ENCODE measurements at regions not wholly inside any gene's neighbourhood (a gene's known extent, or its start where the extent isn't known, plus 50 kb on each side); places are given as distances from the start of the nearest gene placed in this dataset.

GRCh38 chr22:22823131-22823810 is 64.3 kb upstream of the IGLL5 start:
- Mint-ChIP-seq H3K27me3 (ENCODE audit: insufficient read depth, unreplicated experiment) (no peaks in the 10 kb centered on the region), H3K4me1 (ENCODE audit: low read depth, unreplicated experiment) (peaks cover 18% of the 10 kb centered on the region), H3K27ac (ENCODE audit: unreplicated experiment) (no peak overlapping the region), H3K4me3 (ENCODE audit: unreplicated experiment) (no peak overlapping the region), H3K9me3 (ENCODE audit: unreplicated experiment) (no peaks in the 10 kb centered on the region), H3K36me3 (ENCODE audit: insufficient read depth, unreplicated experiment) (no peaks in the 10 kb centered on the region)
- H3K4me3 ChIP-seq (ENCODE audit: low read depth, low read length), result no peak overlapping the region
- DNase-seq, result no peak
- intact Hi-C loops (cut with micrococcal nuclease; ENCODE audit: unreplicated experiment), result no loop called here
- H3K36me3 ChIP-seq (ENCODE audit: control insufficient read depth, insufficient read depth, low read length), result no peaks in the 10 kb centered on the region
- no peaks in the 10 kb centered on the region for H3K9me3 ChIP-seq
- no TSS peak for BruUV-seq (replicated peaks)
- CTCF ChIA-PET, result interaction anchor here (0.6 to 0.7 kb wide), 2 partner anchors 51 to 61 kb away, joined by 3 read pairs; no protein-coding TSS in a partner anchor
- no peak for TF ChIP-seq CTCF (IDR thresholded peaks at IDR 0.05; ENCODE audit: insufficient read depth in 1 of 2, low read depth in 1 of 2, low read length in 1 of 2, severe bottlenecking in 1 of 2, unreplicated experiment in 1 of 2)
- no peaks in the 10 kb centered on the region for H3K27me3 ChIP-seq (replicated peaks; ENCODE audit: control insufficient read depth, insufficient read depth, low read length)
- POLR2A ChIA-PET, result no interaction called here
- H3K4me1 ChIP-seq, result peaks cover 20% of the 10 kb centered on the region

- no peak for TF ChIP-seq CTCF (IDR thresholded peaks at IDR 0.05; ENCODE audit: insufficient read depth in 1 of 2, low read depth in 1 of 2, low read length in 1 of 2, severe bottlenecking in 1 of 2, unreplicated experiment in 1 of 2)
- no peaks in the 10 kb centered on the region for H3K27me3 Mint-ChIP-seq (ENCODE audit: insufficient read depth, unreplicated experiment)
Observed at GRCh38 chr22:22824340-22825212, 63.0 kb upstream of the IGLL5 start.

GRCh38 chr22:22825213-22825593 is 62.4 kb upstream of the IGLL5 start:
- Histone ChIP-seq H3K9me3 (no peaks in the 10 kb centered on the region), H3K4me1 (peaks cover 20% of the 10 kb centered on the region), H3K36me3 (ENCODE audit: control insufficient read depth, insufficient read depth, low read length) (no peaks in the 10 kb centered on the region), H3K4me3 (ENCODE audit: low read depth, low read length) (no peak overlapping the region), H3K27me3 (replicated peaks; ENCODE audit: control insufficient read depth, insufficient read depth, low read length) (no peaks in the 10 kb centered on the region)
- no peak for DNase-seq
- intact Hi-C loops (cut with micrococcal nuclease; ENCODE audit: unreplicated experiment), result loop anchor here (2.0 kb wide), 1 partner anchor 14 kb away; no protein-coding TSS in a partner anchor
- POLR2A ChIA-PET, result no interaction called here
- BruUV-seq (replicated peaks), result no TSS peak
- no peak overlapping the region for H3K4me3 Mint-ChIP-seq (ENCODE audit: unreplicated experiment)
- no peak overlapping the region for H3K27ac Mint-ChIP-seq (ENCODE audit: unreplicated experiment)
- no peaks in the 10 kb centered on the region for H3K9me3 Mint-ChIP-seq (ENCODE audit: unreplicated experiment)
- no peaks in the 10 kb centered on the region for H3K27me3 Mint-ChIP-seq (ENCODE audit: insufficient read depth, unreplicated experiment)
- CTCF ChIA-PET, result no interaction called here
- TF ChIP-seq CTCF (IDR thresholded peaks at IDR 0.05; ENCODE audit: insufficient read depth in 1 of 2, low read depth in 1 of 2, low read length in 1 of 2, severe bottlenecking in 1 of 2, unreplicated experiment in 1 of 2), result no peak
- no peaks in the 10 kb centered on the region for H3K36me3 Mint-ChIP-seq (ENCODE audit: insufficient read depth, unreplicated experiment)
- H3K4me1 Mint-ChIP-seq (ENCODE audit: low read depth, unreplicated experiment), result peaks cover 18% of the 10 kb centered on the region

More at GRCh38 chr22:22824340-22825212, 63.0 kb upstream of the IGLL5 start:
- Histone ChIP-seq H3K27me3 (replicated peaks; ENCODE audit: control insufficient read depth, insufficient read depth, low read length) (no peaks in the 10 kb centered on the region), H3K4me3 (ENCODE audit: low read depth, low read length) (no peak overlapping the region), H3K4me1 (peaks cover 20% of the 10 kb centered on the region), H3K36me3 (ENCODE audit: control insufficient read depth, insufficient read depth, low read length) (no peaks in the 10 kb centered on the region), H3K9me3 (no peaks in the 10 kb centered on the region)
- no peaks in the 10 kb centered on the region for H3K36me3 Mint-ChIP-seq (ENCODE audit: insufficient read depth, unreplicated experiment)
- H3K4me3 Mint-ChIP-seq (ENCODE audit: unreplicated experiment), result no peak overlapping the region
- CTCF ChIA-PET, result no interaction called here
- H3K4me1 Mint-ChIP-seq (ENCODE audit: low read depth, unreplicated experiment), result peaks cover 18% of the 10 kb centered on the region
- POLR2A ChIA-PET, result no interaction called here
- intact Hi-C loops (cut with micrococcal nuclease; ENCODE audit: unreplicated experiment), result loop anchor here (2.0 kb wide), 1 partner anchor 14 kb away; no protein-coding TSS in a partner anchor
- no peak for DNase-seq
- no peaks in the 10 kb centered on the region for H3K9me3 Mint-ChIP-seq (ENCODE audit: unreplicated experiment)
- H3K27ac Mint-ChIP-seq (ENCODE audit: unreplicated experiment), result no peak overlapping the region
- no TSS peak for BruUV-seq (replicated peaks)

All from Caco-2 (cell line).